Amniotic epithelial cell (primary cell): ENCODE measurements at regions not wholly inside any gene's neighbourhood (a gene's known extent, or its start where the extent isn't known, plus 50 kb on each side); places are given as distances from the start of the nearest gene placed in this dataset.

Experiments used
- DNase-seq: peaks from one replicate; pipeline ENCODE4 v3.0.0-alpha.2; 2010; ENCODE audit warnings: low read depth

- no peak for DNase-seq
Observed at GRCh38 chr3:42037318-42037945, 53.7 kb upstream of the TRAK1 start.

GRCh38 chr3:42036483-42036823 is 54.7 kb upstream of the TRAK1 start:
- peak; percentile 97 for DNase-seq

GRCh38 chr3:42035816-42036482 is 55.2 kb upstream of the TRAK1 start:
- DNase-seq, result no peak

- no peak for DNase-seq
Observed at GRCh38 chr3:42035007-42035406, 56.1 kb upstream of the TRAK1 start.

GRCh38 chr3:42033741-42034140 is 57.4 kb upstream of the TRAK1 start:
- peak; percentile 64 for DNase-seq

GRCh38 chr3:42032693-42033349 is 58.3 kb upstream of the TRAK1 start:
- DNase-seq, result peak; percentile 99

- peak; percentile 76 for DNase-seq
Observed at GRCh38 chr3:42031808-42032480, 59.2 kb upstream of the TRAK1 start.

- no peak for DNase-seq
Observed at GRCh38 chr3:42028474-42028873, 62.7 kb upstream of the TRAK1 start.

GRCh38 chr3:42027571-42027970 is 63.6 kb upstream of the TRAK1 start:
- no peak for DNase-seq

- peak; percentile 92 for DNase-seq
Observed at GRCh38 chr3:42025370-42026138, 63.7 kb upstream of the ULK4 start.

GRCh38 chr3:42024591-42025351 is 62.9 kb upstream of the ULK4 start:
- no peak for DNase-seq

- DNase-seq, result no peak
Observed at GRCh38 chr3:42023380-42023779, 61.5 kb upstream of the ULK4 start.

- no peak for DNase-seq
Observed at GRCh38 chr3:42022355-42022754, 60.5 kb upstream of the ULK4 start.

GRCh38 chr3:42020684-42021307 is 58.9 kb upstream of the ULK4 start:
- peak; percentile 70 for DNase-seq

- no peak for DNase-seq
Observed at GRCh38 chr3:42019953-42020260, 58.0 kb upstream of the ULK4 start.

- DNase-seq, result no peak
Observed at GRCh38 chr3:42019144-42019952, 57.4 kb upstream of the ULK4 start.

- DNase-seq, result no peak
Observed at GRCh38 chr3:42014921-42015533, 53.1 kb upstream of the ULK4 start.

- no peak for DNase-seq
Observed at GRCh38 chr3:42014458-42014920, 52.6 kb upstream of the ULK4 start.

- no peak for DNase-seq
Observed at GRCh38 chr3:42013691-42014457, 52.0 kb upstream of the ULK4 start.
